GM03348 (cell line): ENCODE measurements at regions not wholly inside any gene's neighbourhood (a gene's known extent, or its start where the extent isn't known, plus 50 kb on each side); places are given as distances from the start of the nearest gene placed in this dataset.
"Not testable (repeated sequence)": the region's sequence is repeated elsewhere in the genome, so short reads cannot be mapped to it uniquely, and the experiment has no call there.

Experiments
- DNase-seq: peaks from one replicate; pipeline ENCODE4 v3.0.0; 2012; ENCODE audit warnings: low spot score

GRCh38 chr4:62533573-62533972 is 1333.4 kb downstream of the ADGRL3 start:
- no peak for DNase-seq

DNA sequence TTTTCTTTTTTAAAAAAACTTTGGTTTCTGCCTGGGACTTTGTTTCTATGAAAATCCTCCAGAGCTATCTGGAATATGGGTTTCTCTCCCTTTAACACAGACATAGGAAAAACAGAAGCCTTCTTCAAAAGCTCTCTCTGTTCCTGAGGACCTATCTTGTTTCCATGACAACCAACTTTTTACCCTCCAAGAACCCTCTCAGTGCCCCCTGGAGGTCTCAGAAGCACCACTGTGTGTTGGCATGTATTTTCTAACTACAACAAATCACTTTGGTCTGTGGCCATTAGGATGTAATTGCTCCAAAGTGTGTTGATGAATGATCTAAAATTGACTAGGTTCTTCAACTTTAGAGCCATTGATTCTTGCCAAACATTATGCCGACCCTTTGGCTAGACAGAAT is 1331.6 kb downstream of the ADGRL3 start:
- DNase-seq, result no peak

GRCh38 chr4:62531264-62531663 is 1331.1 kb downstream of the ADGRL3 start:
- no peak for DNase-seq

GRCh38 chr4:62528874-62529273 is 1328.7 kb downstream of the ADGRL3 start:
- no peak for DNase-seq

DNA sequence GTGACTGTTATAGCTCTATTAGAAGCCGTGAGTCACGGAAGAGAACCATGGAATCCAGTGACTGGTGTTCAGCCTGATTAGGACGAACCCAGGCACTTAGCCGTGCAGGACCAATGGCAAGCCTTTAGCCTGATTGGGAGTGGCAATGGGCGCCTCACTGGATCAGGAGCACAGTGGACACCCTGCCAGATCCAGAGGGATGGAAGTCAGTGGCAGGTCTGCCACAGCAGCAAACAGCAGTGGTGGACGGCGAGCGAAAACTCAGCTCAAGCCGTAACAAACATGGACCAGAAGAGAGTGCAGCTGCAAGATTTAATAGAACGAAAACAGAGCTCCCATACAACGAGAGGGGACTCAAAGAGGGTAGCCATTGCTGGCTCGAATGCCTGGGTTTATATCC is 1326.5 kb downstream of the ADGRL3 start:
- no peak for DNase-seq

DNA sequence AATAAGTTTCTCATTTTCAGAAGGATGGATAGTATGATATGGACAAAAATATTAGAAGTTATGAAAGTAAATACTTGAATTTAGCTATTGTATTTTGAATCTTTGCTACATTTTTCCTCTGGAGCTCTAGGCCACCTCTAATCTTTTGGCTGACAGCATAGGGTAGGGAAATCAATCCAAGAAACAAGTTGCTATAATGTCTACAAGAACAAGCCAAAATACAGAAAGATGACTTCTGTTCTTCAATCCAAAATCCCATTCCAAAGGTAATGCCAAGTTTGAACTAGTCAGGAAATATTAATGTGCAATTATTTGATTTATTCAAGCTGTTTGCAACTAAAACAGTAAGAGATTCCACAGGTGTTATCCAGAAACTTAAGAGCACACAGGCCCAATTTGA is 1323.1 kb downstream of the ADGRL3 start:
- no peak for DNase-seq

GRCh38 chr4:62522273-62522672 is 1322.1 kb downstream of the ADGRL3 start:
- no peak for DNase-seq

DNA sequence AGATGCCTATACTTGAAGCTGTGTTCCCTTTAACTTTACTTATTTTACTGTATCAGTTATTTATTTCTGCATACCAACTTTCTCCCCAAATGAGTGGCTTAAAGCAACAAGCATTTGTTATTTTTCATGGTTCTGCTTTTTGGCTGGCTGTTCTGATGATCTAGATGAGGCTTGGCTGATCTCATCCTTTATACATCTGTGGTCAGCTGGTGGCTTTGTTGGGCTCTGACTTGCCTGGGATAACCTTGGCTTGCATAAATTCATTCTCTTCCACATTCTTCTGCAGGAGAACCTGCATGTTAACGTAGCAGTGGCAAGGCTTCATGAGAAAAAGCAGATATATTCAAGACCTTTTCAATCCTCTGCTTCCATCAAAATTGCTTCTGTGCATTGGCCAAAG is 1317.6 kb downstream of the ADGRL3 start:
- no peak for DNase-seq

DNA sequence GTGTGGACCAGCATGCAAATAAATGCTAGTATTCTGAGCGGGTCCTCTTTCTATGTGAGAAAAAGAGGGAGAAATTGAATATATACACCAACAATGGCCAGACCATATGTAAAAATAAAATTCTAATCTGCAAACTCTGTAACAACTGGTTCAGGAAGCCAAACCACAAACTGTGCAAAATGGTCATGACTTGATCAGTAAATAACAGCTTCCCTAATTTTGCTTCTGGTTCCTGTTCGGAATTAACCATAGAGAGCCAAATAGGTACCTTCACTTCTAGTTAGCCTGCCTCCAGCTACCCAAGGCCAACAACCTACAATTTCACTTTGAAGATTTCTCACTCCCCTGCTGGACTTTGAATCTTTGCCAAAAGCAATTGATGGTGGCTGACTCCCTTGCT is 1313.2 kb downstream of the ADGRL3 start:
- DNase-seq, result no peak

DNA sequence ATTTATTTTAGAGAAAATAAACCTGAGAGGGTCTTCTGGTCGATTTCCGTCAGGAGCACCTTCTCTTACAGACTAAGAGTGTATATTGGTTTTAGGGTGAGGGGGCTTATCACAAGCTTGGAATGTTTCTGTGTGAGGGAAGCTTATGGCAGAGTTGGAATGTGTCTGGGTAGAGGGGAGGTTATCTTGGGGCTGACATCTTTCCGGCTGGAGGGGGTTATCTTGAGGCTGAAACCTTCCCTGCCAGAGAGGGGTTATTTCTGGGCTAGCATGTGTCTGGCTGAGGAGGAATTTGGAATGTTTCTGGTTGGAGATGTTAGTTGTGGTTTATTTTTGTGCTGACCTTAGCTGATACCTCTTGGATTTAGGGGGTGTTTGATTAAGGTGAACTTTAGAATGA is 1312.1 kb downstream of the ADGRL3 start:
- DNase-seq, result no peak

DNA sequence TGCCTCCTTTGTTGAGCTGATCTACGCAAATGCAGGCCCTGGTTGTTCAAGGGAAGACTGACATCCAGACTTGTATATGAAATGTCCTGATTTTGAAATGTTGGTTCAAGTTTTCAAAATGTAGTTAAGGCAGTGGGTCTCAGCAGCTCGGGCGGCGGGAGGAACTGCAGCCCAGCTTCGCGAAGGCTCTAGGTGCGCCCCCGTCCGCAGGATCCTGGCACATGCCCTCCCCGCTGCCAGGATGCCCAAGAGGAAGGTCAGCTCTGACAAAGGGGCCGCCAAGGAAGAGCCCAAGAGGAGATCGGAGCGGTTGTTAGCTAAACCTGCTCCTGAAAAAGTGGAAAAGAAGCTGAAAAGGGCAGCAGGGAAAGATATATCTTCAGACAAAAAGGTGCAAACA is 1310.1 kb downstream of the ADGRL3 start:
- no peak for DNase-seq

DNA sequence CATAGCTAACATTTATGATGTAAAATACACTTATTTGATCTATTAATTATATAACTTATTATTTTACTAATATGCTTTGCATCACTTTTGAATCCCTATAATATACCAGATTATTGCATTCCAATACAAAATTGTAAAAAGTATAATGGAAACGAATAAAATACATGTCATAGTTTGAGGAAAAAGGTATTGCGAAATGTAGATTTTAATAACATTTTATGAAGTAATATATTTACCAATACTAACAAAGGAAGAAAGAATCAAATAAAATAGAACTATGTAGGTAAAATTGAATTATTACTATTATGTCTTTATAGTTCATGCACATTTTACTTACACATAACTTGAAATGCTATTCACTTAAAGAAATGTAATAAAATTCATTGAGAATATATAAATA is 1300.2 kb downstream of the ADGRL3 start:
- no peak for DNase-seq

DNA sequence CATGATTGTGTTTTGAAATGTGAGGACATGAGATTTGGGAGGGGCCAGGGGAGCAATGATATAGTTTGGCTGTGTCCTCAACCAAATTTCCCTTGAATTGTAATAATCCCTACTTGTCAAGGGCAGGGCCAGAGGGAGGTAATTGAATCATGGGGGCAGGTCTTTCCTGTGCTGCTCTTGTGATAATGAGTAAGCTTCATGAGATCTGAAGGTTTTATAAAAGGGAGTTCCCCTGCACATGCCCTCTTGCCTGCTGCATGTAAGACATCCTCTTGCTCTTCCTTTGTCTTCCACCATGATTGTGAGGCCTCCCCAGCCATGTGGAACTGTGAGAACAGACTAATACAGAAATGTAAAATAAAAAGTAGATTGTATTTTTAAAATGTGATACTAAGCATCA is 1294.9 kb downstream of the ADGRL3 start:
- no peak for DNase-seq

GRCh38 chr4:62491756-62492155 is 1291.6 kb downstream of the ADGRL3 start:
- not testable (repeated sequence) for DNase-seq

DNA sequence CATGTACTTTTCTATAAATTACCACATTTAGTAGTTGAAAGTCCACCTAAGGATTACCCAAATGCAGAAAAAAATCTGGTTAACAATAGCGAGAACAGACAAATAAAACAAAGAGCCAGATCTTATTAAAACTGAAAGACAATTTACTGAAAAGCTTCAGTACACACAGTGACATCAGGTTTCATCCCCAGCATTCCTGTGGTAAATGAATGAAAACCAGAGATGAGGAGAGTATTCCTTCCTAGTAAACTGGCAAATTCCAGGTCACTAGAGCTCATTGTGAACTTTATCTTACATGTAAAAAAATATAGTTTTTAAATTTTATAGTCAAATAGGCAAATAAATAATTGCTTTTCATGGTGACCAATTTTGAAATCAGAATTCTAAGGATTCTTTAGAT is 1290.5 kb downstream of the ADGRL3 start:
- no peak for DNase-seq

- DNase-seq, result no peak
These were observed 1286.9 kb downstream of the ADGRL3 start for GRCh38 chr4:62487016-62487415.

DNA sequence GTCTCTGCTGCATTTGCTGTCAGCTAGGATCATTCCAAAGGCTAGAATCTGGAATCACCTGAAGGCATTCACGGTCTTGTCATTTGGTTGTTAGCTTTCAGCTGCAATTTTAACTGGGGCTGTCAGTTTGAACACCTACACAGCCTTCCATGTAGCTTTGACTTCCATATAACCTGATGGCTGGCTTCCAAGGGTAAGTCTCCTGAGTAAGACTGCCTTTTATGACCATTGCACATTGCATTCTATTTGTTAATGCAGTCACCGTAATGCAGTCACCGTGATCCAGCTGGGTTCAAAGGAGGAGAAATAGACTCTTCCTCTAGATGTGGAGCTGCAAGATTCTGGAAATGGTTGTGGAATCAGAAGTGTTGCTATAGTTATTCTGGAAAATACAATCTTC is 1284.2 kb downstream of the ADGRL3 start:
- no peak for DNase-seq

GRCh38 chr4:62482355-62482754 is 1282.2 kb downstream of the ADGRL3 start:
- no peak for DNase-seq

- no peak for DNase-seq
These were observed 1275.5 kb downstream of the ADGRL3 start for GRCh38 chr4:62475596-62475995.

- no peak for DNase-seq
These were observed 1274.7 kb downstream of the ADGRL3 start for GRCh38 chr4:62474802-62475201.

GRCh38 chr4:62471021-62471420 is 1270.9 kb downstream of the ADGRL3 start:
- no peak for DNase-seq

DNA sequence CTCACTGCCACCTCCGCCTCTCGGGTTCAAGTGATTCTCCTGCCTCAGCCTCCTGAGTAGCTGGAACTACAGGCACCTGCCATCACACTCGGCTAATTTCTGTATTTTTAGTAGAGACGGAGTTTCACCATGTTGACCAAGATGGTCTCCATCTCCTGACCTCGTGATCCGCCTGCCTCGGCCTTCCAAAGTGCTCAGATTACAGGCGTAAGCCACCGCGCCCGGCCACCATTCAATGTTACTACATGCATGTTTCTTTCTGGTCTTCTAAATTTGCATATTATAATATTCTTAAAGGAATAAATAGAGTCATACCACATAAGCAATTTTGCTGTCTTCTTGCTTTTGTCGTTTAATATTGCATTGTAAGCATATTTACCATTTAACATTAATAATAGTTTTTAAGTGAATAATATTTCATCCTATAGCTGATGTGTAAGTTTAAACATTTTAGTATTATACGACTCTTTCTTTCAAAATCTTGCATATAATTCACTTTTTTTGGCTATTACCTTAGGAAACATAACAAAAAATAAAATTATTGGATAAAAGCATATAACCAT is 1270.4 kb downstream of the ADGRL3 start:
- DNase-seq, result no peak

- no peak for DNase-seq
These were observed 1269.9 kb downstream of the ADGRL3 start for GRCh38 chr4:62470020-62470419.

DNA sequence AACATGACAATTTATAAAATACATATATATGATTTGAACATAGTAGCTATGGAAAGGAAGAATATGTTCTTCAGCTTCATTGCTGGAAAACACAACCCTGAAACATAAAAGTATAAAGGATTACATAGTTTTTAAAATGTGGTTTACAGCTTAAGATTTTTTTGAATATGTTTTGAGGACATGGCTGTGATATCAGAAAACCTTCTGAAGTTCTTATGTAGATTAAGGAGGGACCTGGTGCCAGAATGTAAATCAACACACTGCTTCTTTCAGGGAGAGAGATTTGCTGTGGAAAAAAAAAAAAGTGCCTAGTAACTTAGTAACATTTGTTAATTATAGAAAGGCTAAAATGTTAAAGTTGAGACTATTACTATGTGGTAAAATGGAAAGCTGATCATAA is 1261.8 kb downstream of the ADGRL3 start:
- no peak for DNase-seq

DNA sequence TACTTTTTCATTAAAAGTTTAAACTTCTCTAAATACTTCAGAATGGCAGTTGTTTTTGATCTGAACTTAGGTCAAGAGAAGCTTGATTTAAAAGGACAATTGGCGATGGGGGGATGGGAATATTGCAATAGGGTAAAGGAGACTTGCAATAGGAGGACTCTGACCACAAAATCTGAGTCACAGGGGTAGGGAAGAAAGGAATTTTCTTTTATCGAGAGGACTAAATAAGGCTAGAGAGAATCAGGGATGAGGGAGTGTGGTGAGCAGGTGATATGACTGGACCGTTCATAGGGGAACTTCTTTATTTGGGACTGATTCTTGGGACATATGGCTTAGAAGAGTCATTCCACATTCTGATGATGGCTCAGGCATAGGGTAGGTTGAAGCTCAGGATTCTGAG is 1260.2 kb downstream of the ADGRL3 start:
- no peak for DNase-seq
